Activated T-cell treated with anti-CD3 and anti-CD28 coated beads, Interleukin-2, amount 50 U/mL, for 1 hour (primary cell): ENCODE measurements at regions not wholly inside any gene's neighbourhood (a gene's known extent, or its start where the extent isn't known, plus 50 kb on each side); places are given as distances from the start of the nearest gene placed in this dataset.

Experiments used
- DNase-seq: peaks from one replicate; pipeline ENCODE4 v3.0.0-alpha.2; 2020

GRCh38 chr6:113488812-113489685 lies 368.1 kb upstream of the MARCKS start:
- no peak for DNase-seq

GRCh38 chr6:113489952-113490746 lies 367.0 kb upstream of the MARCKS start:
- no peak for DNase-seq

- no peak for DNase-seq
Measured at GRCh38 chr6:113491376-113491775, 365.8 kb upstream of the MARCKS start.

- DNase-seq = no peak
Measured at GRCh38 chr6:113493991-113494390, 363.2 kb upstream of the MARCKS start.

GRCh38 chr6:113495521-113495920 lies 361.6 kb upstream of the MARCKS start:
- DNase-seq = no peak

GRCh38 chr6:113496166-113496565 lies 361.0 kb upstream of the MARCKS start:
- no peak for DNase-seq

- no peak for DNase-seq
Measured at GRCh38 chr6:113500221-113500620, 356.9 kb upstream of the MARCKS start.

- DNase-seq = no peak
Measured at GRCh38 chr6:113505084-113505699, 352.0 kb upstream of the MARCKS start.

- DNase-seq = no peak
Measured at GRCh38 chr6:113508249-113508648, 348.9 kb upstream of the MARCKS start.

- DNase-seq = no peak
Measured at GRCh38 chr6:113511100-113511499, 346.0 kb upstream of the MARCKS start.

- no peak for DNase-seq
Measured at GRCh38 chr6:113512576-113512975, 344.6 kb upstream of the MARCKS start.

GRCh38 chr6:113513086-113513485 lies 344.1 kb upstream of the MARCKS start:
- DNase-seq = no peak

GRCh38 chr6:113522376-113522775 lies 334.8 kb upstream of the MARCKS start:
- no peak for DNase-seq

- DNase-seq = no peak
Measured at GRCh38 chr6:113524826-113525225, 332.3 kb upstream of the MARCKS start.

- DNase-seq = no peak
Measured at GRCh38 chr6:113526553-113526952, 330.6 kb upstream of the MARCKS start.

GRCh38 chr6:113526995-113527394 lies 330.1 kb upstream of the MARCKS start:
- no peak for DNase-seq

GRCh38 chr6:113528111-113528510 lies 329.0 kb upstream of the MARCKS start:
- no peak for DNase-seq

- DNase-seq = no peak
Measured at GRCh38 chr6:113529196-113529595, 327.9 kb upstream of the MARCKS start.

GRCh38 chr6:113529879-113530278 lies 327.3 kb upstream of the MARCKS start:
- no peak for DNase-seq

GRCh38 chr6:113530769-113531168 lies 326.4 kb upstream of the MARCKS start:
- no peak for DNase-seq

- DNase-seq = no peak
Measured at GRCh38 chr6:113539202-113539601, 317.9 kb upstream of the MARCKS start.

- DNase-seq = no peak
Measured at GRCh38 chr6:113539623-113540022, 317.5 kb upstream of the MARCKS start.

- DNase-seq = no peak
Measured at GRCh38 chr6:113540466-113540865, 316.7 kb upstream of the MARCKS start.

- no peak for DNase-seq
Measured at GRCh38 chr6:113551168-113551567, 306.0 kb upstream of the MARCKS start.
